ENCODE measurements at regions not wholly inside any gene's neighbourhood (a gene's known extent, or its start where the extent isn't known, plus 50 kb on each side); places are given as distances from the start of the nearest gene placed in this dataset.
"Not testable (repeated sequence)": the region's sequence is repeated elsewhere in the genome, so short reads cannot be mapped to it uniquely, and the experiment has no call there.

DNA sequence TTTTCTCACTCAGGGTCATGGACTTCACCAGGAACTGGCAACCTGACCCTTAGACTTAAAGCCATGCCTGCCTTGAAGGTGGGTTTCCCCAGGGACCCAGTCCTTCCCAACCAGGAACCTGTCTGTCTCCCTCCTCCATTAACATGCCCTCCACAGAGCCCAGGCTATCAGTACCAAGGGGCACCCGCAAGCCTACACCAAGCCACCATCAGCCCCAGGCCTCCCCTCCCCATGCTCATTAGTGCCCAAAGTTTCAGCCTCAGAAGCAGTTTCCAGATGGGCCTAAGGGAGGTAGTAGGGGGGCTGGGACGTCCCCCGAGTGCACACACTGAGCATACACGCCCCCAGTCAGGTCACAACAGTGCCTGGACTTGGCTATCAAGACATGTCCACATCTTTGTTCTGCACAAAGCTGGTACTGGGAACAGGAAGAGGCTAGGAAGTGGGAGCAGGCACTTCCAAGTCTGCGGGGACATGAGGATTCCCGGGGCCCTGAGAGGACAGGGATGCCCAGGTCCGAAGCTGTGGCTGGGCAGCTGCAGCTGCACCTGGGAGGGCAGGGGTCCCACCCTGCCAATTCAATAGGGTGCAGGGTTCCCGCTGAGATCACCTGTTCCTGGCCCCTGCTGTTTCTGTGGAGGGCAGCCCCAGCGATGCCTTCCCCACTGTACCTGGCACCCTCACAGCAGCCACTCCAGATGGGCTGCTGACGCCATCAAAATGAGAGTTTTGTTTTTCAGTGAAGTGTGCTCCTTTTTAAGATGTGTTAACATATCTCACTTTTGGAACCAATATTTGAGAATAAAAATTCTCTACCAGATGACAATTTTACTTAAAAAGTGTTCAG lies 731.4 kb downstream of the NR4A2 start:
- H3K36me3 Mint-ChIP-seq (ENCODE audit: low read depth), result no peaks in the 10 kb centered on the region
- no peaks in the 10 kb centered on the region for H3K4me1 Mint-ChIP-seq (ENCODE audit: low read depth)
- H3K4me3 Mint-ChIP-seq, result no peak overlapping the region
- no peak overlapping the region for H3K27ac Mint-ChIP-seq
- H3K9me3 Mint-ChIP-seq, result no peaks in the 10 kb centered on the region
- H3K27me3 Mint-ChIP-seq (ENCODE audit: low read depth), result no peaks in the 10 kb centered on the region

DNA sequence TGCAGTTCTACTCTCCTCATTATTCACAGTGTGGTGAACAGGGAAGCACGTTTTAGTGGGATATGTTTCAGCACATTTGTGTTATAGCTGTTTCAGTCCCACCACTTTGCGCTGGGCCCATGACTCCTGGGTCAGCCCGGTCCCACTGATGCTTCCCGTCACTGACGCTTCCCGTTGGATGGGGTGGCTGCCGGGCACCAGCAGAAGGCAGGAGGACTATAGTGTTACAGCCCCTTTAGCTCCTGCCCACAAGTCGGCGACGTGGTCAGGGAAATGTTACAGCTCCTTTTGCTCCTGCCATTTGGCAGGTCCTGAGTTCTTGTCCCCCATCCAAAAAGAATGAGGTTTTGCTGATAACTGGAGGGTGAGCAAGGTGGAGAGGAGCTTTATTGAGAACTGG lies 732.2 kb downstream of the NR4A2 start:
- H3K27ac Mint-ChIP-seq, result no peak overlapping the region

DNA sequence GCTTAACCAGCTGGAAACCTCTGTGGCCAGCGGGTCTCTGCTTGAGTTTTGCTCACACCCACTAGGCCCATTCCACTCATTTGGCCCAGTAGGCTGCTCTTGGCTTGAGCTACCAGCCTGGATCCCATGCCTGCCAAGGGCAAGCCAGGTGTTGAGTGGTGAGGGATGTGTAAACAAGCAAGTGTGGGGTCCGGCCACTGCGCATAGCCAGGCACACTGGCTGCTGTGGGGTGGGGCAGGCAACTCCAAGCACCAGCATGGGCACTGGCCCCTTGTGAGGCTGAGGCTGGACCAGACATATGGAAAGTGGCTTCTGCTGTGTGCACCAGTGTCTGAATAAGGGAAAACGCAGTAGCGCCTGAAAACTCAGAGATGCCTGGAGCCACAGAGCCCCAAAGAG lies 732.7 kb downstream of the NR4A2 start:
- Mint-ChIP-seq H3K36me3 (ENCODE audit: low read depth) (no peaks in the 10 kb centered on the region), H3K27me3 (ENCODE audit: low read depth) (no peaks in the 10 kb centered on the region), H3K4me3 (no peak overlapping the region), H3K9me3 (no peaks in the 10 kb centered on the region), H3K27ac (no peak overlapping the region), H3K4me1 (ENCODE audit: low read depth) (no peaks in the 10 kb centered on the region)

More for the DNA sequence above, 732.2 kb downstream of the NR4A2 start:
- Mint-ChIP-seq H3K9me3 (no peaks in the 10 kb centered on the region), H3K4me3 (no peak overlapping the region), H3K4me1 (ENCODE audit: low read depth) (no peaks in the 10 kb centered on the region), H3K36me3 (ENCODE audit: low read depth) (no peaks in the 10 kb centered on the region), H3K27me3 (ENCODE audit: low read depth) (no peaks in the 10 kb centered on the region)

DNA sequence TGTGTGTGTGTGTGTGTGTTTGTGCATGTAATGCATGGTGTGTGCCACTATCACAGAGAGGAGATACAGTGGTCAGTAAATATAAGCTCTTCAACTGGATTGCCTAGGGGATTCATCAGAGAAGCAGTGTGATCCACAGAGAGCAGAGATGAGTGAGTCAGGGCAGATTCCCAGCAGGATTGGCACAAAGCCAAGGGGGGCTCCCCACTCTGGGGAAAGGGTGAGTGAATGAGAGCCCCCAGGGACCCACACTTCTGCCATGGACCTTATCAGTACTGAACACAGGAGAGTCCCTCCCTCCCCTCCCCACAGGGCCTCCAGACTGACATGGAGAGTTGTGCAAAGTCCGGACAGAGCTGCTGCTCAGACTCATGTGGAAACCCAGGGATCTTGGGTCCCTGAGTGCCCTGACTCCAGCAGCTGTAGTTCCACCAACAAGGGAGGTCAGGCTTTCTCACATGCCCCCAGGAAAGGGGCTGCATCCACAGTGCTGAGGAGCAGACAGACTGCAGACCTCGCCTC lies 748.8 kb downstream of the NR4A2 start:
- H3K9me3 Mint-ChIP-seq, result peaks cover 9% of the 10 kb centered on the region
- H3K4me1 Mint-ChIP-seq (ENCODE audit: low read depth), result no peaks in the 10 kb centered on the region
- no peak overlapping the region for H3K27ac Mint-ChIP-seq
- no peaks in the 10 kb centered on the region for H3K36me3 Mint-ChIP-seq (ENCODE audit: low read depth)
- no peak overlapping the region for H3K4me3 Mint-ChIP-seq
- H3K27me3 Mint-ChIP-seq (ENCODE audit: low read depth), result no peaks in the 10 kb centered on the region

DNA sequence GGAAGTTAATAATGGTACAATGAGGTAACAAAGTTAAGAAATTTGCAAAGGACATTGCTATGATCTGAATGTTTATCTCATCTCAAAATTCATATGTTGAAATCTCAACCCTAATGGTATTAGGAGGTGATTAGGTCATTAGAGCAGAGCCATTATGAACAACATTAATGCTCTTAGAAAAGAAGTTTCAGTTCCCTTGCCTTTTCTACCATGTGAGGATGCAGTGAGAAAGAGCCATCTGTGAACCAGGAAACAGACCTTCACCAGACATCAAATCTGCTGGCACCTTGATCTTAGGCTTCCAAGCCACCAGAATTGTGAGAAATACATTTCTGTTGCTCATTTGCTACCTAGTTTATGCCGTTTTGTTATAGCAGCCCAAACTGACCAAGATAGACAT lies 757.6 kb downstream of the NR4A2 start:
- Mint-ChIP-seq H3K27ac (no peak overlapping the region), H3K36me3 (ENCODE audit: low read depth) (no peaks in the 10 kb centered on the region)

DNA sequence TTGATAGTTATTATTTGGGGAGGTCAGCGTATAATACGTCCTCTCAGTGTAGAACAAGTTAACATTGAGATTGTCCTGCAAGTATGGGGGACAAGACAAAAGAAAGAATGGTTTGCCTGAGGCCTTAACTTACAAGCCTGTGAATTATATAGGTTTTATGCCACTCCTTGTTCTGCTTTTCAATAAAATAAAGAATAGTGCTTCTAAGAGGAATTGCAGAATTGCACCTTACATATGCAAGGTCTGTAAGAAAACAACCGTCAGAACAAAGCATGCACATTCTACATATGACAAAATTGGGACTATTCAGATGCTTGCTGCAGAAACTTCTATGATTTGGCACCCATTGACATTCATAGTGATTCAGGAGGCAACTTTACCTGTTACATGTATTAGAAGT lies 785.0 kb downstream of the NR4A2 start:
- Mint-ChIP-seq H3K36me3 (ENCODE audit: low read depth) (no peaks in the 10 kb centered on the region), H3K27me3 (ENCODE audit: low read depth) (no peaks in the 10 kb centered on the region), H3K4me3 (no peak overlapping the region), H3K9me3 (no peaks in the 10 kb centered on the region), H3K27ac (no peak overlapping the region), H3K4me1 (ENCODE audit: low read depth) (no peaks in the 10 kb centered on the region)

More for the DNA sequence above, 757.6 kb downstream of the NR4A2 start:
- Mint-ChIP-seq H3K9me3 (peaks cover 3% of the 10 kb centered on the region), H3K4me3 (no peak overlapping the region), H3K4me1 (ENCODE audit: low read depth) (no peaks in the 10 kb centered on the region), H3K27me3 (ENCODE audit: low read depth) (no peaks in the 10 kb centered on the region)

DNA sequence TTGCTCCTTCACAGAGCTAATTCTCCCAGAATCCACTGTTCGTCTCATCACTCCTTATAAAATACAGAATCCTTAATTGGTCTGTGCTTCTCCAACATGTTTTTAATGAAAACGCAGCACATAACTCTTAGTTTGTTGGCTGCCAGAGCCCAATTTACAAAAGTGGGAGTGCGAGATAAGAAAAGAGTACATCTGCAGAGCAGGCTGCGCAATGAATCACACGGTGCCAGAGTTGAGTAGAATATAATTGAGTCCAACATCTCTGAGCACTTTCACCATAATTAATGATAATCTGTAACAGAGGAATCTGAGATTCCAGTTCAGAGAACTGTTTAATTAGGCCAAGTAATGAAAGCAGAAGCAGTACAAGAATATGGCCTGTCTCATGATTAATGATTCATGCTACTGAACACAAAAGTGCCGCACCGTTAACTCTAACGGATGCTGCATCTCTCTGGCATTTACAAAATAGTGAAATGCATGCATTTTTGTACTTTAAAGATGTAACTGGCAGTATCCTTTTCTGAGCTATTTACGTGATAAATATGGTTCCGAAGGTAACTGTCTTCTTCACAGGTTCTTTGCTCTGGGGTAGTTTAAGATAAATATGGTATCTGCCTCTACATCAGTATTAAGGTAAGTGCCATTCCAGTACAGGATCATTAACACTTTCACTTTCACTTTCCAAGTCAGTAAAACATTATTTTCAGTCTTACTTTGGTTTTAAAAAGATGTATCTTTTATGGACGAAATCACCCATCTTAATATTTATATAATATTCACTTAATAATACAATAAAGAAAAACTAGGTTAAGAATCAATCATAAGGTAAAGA lies 785.6 kb downstream of the NR4A2 start:
- no peaks in the 10 kb centered on the region for H3K36me3 Mint-ChIP-seq (ENCODE audit: low read depth)
- H3K4me3 Mint-ChIP-seq, result no peak overlapping the region
- H3K27me3 Mint-ChIP-seq (ENCODE audit: low read depth), result no peaks in the 10 kb centered on the region
- H3K27ac Mint-ChIP-seq, result no peak overlapping the region
- H3K9me3 Mint-ChIP-seq, result no peaks in the 10 kb centered on the region
- H3K4me1 Mint-ChIP-seq (ENCODE audit: low read depth), result no peaks in the 10 kb centered on the region

DNA sequence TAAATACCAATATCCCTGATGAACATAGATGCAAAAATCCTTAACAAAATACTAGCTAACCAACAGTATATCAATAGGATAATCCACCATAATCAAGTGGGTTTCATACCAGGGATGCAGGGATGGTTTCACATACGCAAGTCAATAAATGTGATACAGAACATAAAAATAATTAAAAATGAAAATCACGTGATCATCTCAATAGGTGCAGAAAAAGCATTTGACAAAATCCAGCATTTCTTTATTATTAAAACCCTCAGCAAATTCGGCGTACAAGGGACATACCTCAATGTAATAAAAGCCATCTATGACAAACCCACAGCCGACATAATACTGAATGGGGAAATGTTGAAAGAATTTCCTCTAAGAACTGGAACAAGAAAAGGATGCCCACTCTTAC lies 793.5 kb downstream of the NR4A2 start:
- not testable (repeated sequence) for H3K4me1 Mint-ChIP-seq (ENCODE audit: low read depth); H3K27ac Mint-ChIP-seq; H3K36me3 Mint-ChIP-seq (ENCODE audit: low read depth); H3K9me3 Mint-ChIP-seq; H3K4me3 Mint-ChIP-seq; H3K27me3 Mint-ChIP-seq (ENCODE audit: low read depth)

DNA sequence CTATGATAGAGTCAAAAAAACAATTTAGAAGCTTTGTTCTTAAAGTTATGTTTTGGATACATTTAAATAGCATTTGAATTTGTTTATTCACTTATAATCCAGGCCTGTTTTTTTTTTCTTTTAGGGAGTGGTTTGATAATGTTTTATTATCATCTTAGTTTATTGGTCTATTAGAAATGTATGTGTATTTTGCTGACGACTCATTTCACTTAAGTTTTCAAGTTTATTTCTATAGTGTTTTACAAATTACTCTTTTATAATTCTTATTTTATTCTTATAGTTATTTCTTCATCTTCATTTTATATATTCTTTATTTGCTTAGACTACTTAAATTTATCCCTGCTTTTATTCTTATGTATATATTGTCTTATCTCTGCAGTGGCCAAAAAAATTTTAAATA lies 804.5 kb downstream of the NR4A2 start:
- no peaks in the 10 kb centered on the region for H3K27me3 Mint-ChIP-seq (ENCODE audit: low read depth)
- H3K9me3 Mint-ChIP-seq, result no peaks in the 10 kb centered on the region
- H3K4me3 Mint-ChIP-seq, result no peak overlapping the region
- H3K36me3 Mint-ChIP-seq (ENCODE audit: low read depth), result no peaks in the 10 kb centered on the region
- H3K4me1 Mint-ChIP-seq (ENCODE audit: low read depth), result no peaks in the 10 kb centered on the region
- H3K27ac Mint-ChIP-seq, result no peak overlapping the region

DNA sequence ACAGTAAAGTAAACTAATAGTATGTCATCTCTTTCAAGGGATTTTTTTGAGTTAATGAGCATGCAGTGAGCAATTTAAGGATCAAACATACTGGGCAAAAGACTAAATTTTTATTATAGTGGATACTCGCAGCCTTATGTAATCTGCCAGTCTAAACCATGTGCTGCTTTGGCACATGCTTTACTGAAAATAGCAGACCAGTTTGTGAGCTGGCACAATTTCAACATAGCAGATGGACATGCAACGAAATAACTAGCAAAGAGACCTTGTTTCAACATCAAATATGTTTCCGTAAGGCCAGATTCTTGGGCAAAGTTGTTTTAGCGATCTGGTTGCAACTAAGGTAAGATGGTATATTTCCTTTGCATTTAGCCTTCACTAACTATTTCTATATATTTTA lies 807.3 kb downstream of the NR4A2 start:
- no peaks in the 10 kb centered on the region for H3K4me1 Mint-ChIP-seq (ENCODE audit: low read depth)
- H3K4me3 Mint-ChIP-seq, result no peak overlapping the region
- no peak overlapping the region for H3K27ac Mint-ChIP-seq
- H3K9me3 Mint-ChIP-seq, result no peaks in the 10 kb centered on the region
- no peaks in the 10 kb centered on the region for H3K36me3 Mint-ChIP-seq (ENCODE audit: low read depth)
- H3K27me3 Mint-ChIP-seq (ENCODE audit: low read depth), result no peaks in the 10 kb centered on the region

DNA sequence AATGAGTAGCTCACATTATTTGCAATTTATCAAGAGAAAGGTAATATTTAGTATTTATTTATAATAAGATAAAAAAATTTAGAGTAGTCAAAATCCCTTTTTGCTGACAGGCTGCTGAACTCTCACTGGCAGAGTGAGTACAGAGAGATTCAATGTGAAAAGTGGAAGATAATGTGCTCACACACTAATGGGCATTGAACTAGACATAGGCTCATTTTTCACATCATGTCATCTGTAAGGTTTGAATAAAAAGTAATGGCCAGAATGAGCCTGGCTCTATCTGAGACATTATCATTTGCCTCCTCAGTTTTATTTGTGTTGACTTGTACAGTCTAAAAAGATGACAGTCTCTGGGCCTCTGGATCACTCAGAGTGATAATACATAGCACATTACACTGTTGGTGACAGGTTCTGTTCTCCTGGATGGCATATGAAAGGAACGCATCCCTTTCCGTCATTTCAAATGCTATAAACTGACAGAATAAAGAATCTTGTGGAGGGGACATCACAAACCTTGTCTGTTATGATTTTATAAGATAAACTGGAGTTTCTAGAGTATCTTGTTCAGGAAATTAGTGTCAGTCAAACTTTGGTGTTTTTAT lies 812.9 kb downstream of the NR4A2 start:
- Mint-ChIP-seq H3K27me3 (ENCODE audit: low read depth) (no peaks in the 10 kb centered on the region), H3K27ac (no peak overlapping the region), H3K9me3 (no peaks in the 10 kb centered on the region), H3K4me3 (no peak overlapping the region), H3K36me3 (ENCODE audit: low read depth) (no peaks in the 10 kb centered on the region), H3K4me1 (ENCODE audit: low read depth) (no peaks in the 10 kb centered on the region)

DNA sequence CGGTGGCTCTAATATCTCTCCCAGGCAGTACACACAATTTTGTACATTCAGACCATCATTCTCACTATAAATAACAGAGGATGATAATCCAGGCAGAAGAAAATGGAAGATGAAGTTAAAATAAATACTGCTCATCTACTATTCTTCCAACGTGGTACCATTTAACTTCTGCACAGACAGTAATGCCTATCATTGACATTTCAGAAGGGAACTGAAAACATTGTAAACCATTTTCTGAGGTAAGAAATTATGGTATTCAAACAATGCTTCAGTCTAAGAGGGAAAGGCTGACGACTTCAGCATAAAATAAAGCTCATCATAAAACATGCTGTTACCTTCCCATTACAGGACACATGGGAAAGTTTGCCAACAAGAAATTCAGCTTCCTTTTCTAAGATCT lies 814.4 kb downstream of the NR4A2 start:
- Mint-ChIP-seq H3K4me3 (no peak overlapping the region), H3K27ac (no peak overlapping the region), H3K9me3 (no peaks in the 10 kb centered on the region), H3K27me3 (ENCODE audit: low read depth) (no peaks in the 10 kb centered on the region), H3K4me1 (ENCODE audit: low read depth) (no peaks in the 10 kb centered on the region), H3K36me3 (ENCODE audit: low read depth) (no peaks in the 10 kb centered on the region)

DNA sequence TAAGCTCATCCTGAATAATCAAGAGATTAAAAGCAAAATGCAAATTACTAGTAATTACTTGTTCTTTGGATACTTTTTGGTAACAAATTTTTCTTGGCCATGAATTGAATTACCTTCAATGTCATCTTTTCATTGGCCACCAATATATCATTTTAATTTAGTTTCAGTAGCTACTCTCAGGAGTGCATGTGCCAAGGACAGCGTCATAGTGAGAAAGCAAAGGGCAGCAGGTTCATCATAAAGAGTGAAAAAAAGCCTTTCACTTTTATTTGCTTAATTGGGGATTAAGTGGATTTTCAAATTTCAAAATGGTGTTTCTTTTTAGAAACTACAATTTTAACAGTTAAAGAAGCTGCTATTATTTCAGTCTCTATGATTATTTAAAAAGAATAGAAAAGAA lies 815.2 kb downstream of the NR4A2 start:
- H3K27ac Mint-ChIP-seq, result no peak overlapping the region
- H3K9me3 Mint-ChIP-seq, result no peaks in the 10 kb centered on the region
- no peaks in the 10 kb centered on the region for H3K36me3 Mint-ChIP-seq (ENCODE audit: low read depth)
- no peak overlapping the region for H3K4me3 Mint-ChIP-seq
- H3K27me3 Mint-ChIP-seq (ENCODE audit: low read depth), result no peaks in the 10 kb centered on the region
- no peaks in the 10 kb centered on the region for H3K4me1 Mint-ChIP-seq (ENCODE audit: low read depth)

DNA sequence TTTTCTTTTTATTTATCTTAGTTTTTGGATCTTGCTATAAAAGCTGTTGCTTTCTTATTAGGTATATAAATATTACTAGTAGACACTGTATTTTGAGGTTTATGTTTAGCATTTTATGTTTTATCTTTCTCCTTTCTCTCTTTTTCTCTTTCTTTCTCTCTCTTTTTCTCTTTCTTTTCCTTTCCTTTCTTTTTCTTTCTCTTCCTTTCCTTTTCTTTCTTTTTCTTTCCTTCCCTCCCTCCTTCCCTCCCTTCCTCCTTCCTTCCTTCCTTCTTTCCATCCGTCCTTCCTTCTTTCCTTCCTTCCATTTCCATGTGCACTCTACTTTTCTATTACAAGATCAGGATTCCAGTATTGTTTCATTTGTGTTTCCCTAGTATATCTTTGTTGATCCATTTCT lies 814.8 kb downstream of the KCNJ3 start:
- Mint-ChIP-seq H3K27ac (no peak overlapping the region), H3K27me3 (ENCODE audit: low read depth) (no peaks in the 10 kb centered on the region), H3K4me3 (no peak overlapping the region), H3K9me3 (no peaks in the 10 kb centered on the region), H3K36me3 (ENCODE audit: low read depth) (no peaks in the 10 kb centered on the region), H3K4me1 (ENCODE audit: low read depth) (no peaks in the 10 kb centered on the region)

DNA sequence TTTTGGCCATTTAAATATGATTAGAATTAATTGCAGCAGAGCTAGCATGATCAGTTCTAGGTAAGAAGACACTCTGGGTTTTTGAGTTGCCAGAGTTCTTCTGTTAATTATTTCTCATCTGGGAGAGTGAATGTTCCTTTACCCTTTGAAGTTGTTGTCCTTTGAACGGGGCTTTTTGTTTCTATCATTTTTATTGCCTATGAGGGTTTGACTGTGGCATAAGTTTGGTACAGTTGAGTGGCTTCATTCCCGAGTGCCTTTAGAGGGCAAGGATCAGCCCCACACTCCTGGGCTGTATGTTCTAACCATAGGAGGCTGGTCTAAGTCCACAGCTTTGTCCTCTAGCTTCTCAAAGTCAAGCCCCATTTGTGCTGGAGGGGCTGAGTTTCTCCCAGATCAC lies 804.3 kb downstream of the KCNJ3 start:
- Mint-ChIP-seq H3K4me1 (ENCODE audit: low read depth) (no peaks in the 10 kb centered on the region), H3K27ac (no peak overlapping the region), H3K27me3 (ENCODE audit: low read depth) (no peaks in the 10 kb centered on the region), H3K4me3 (no peak overlapping the region), H3K9me3 (peaks cover 4% of the 10 kb centered on the region), H3K36me3 (ENCODE audit: low read depth) (no peaks in the 10 kb centered on the region)

All from T-helper 1 cell treated with Interleukin-12 subunit alpha and Interleukin-12 subunit beta and Interleukin-4 antibody, amounts not matched to agents 30 μg/mL and 1 μg/mL, for 36 hours (primary cell).